HEK293T (cell line): ENCODE measurements at regions not wholly inside any gene's neighbourhood (a gene's known extent, or its start where the extent isn't known, plus 50 kb on each side); places are given as distances from the start of the nearest gene placed in this dataset.

ENCODE experiments used
- CTCF ChIA-PET: fragments of 350-600 bp; formaldehyde crosslinking; extraction: SDS; loops from one replicate; lab custom pipeline; 2021; ENCODE audit warnings: antibody characterized with exemption, inconsistent platforms; lab: Yijun Ruan, JAX
- POLR2A ChIA-PET: fragments of 350-600 bp; formaldehyde crosslinking; extraction: SDS; loops from one replicate; lab custom pipeline; 2020; ENCODE audit warnings: antibody characterized with exemption, inconsistent platforms; lab: Yijun Ruan, JAX
- DNase-seq: peaks from one replicate; pipeline ENCODE4 v3.0.0; 2012; ENCODE audit warnings: mixed read lengths; ENCODE audit errors: extremely low spot score
- ARNT ChIP-seq: fragments of 450-650 bp; IDR thresholded peaks from 2 replicates; pipeline ENCODE4 v1.6.1; 2017; ENCODE audit warnings: mild to moderate bottlenecking
- BHLHE40 ChIP-seq: fragments of 450-650 bp; IDR thresholded peaks from 2 replicates; pipeline ENCODE4 v1.6.1; 2016; ENCODE audit warnings: mild to moderate bottlenecking, moderate library complexity, borderline replicate concordance
- CTBP1 ChIP-seq: fragments of 450-650 bp; IDR thresholded peaks from 2 replicates; pipeline ENCODE4 v1.6.1; 2016; ENCODE audit warnings: borderline replicate concordance
- ELF4 ChIP-seq: fragments of 450-650 bp; IDR thresholded peaks from 2 replicates; pipeline ENCODE4 v1.6.1; 2017; ENCODE audit warnings: antibody characterized with exemption
- FOXA1 ChIP-seq: fragments of 450-650 bp; IDR thresholded peaks from 2 replicates; pipeline ENCODE4 v1.6.1; 2016; ENCODE audit warnings: mild to moderate bottlenecking
- FOXK2 ChIP-seq: fragments of 450-650 bp; IDR thresholded peaks from 2 replicates; pipeline ENCODE4 v1.6.1; 2016; ENCODE audit warnings: mild to moderate bottlenecking
- FOXM1 ChIP-seq: fragments of 450-650 bp; IDR thresholded peaks from 2 replicates; pipeline ENCODE4 v1.6.1; 2017; ENCODE audit warnings: mild to moderate bottlenecking, borderline replicate concordance
- HDGF ChIP-seq: fragments of 450-650 bp; IDR thresholded peaks from 2 replicates; pipeline ENCODE4 v1.6.1; 2017; ENCODE audit warnings: antibody characterized with exemption, borderline replicate concordance
- L3MBTL2 ChIP-seq: fragments of 450-650 bp; conservative IDR thresholded peaks from 2 replicates; pipeline ENCODE4 v1.6.1; 2016; ENCODE audit warnings: mild to moderate bottlenecking
- LEF1 ChIP-seq: fragments of 450-650 bp; IDR thresholded peaks from 2 replicates; pipeline ENCODE4 v1.6.1; 2017; ENCODE audit warnings: mild to moderate bottlenecking, borderline replicate concordance
- NFRKB ChIP-seq: fragments of 450-650 bp; IDR thresholded peaks from 2 replicates; pipeline ENCODE4 v1.6.1; 2016; ENCODE audit warnings: mild to moderate bottlenecking, moderate library complexity
- SP1 ChIP-seq: fragments of 450-650 bp; IDR thresholded peaks from 2 replicates; pipeline ENCODE4 v1.6.1; 2017
- SUZ12 ChIP-seq: fragments of 450-650 bp; IDR thresholded peaks from 2 replicates; pipeline ENCODE4 v1.6.1; 2016; ENCODE audit warnings: mild to moderate bottlenecking
- TARDBP ChIP-seq: fragments of 450-650 bp; IDR thresholded peaks from 2 replicates; pipeline ENCODE4 v1.6.1; 2016
- ZNF384 ChIP-seq: fragments of 450-650 bp; IDR thresholded peaks from 2 replicates; pipeline ENCODE4 v1.6.1; 2016
- TF ChIP-seq, protein P1 (sequence below): fragments of 450-650 bp; IDR thresholded peaks from 2 replicates; pipeline ENCODE4 v1.6.1; 2016

DNA sequence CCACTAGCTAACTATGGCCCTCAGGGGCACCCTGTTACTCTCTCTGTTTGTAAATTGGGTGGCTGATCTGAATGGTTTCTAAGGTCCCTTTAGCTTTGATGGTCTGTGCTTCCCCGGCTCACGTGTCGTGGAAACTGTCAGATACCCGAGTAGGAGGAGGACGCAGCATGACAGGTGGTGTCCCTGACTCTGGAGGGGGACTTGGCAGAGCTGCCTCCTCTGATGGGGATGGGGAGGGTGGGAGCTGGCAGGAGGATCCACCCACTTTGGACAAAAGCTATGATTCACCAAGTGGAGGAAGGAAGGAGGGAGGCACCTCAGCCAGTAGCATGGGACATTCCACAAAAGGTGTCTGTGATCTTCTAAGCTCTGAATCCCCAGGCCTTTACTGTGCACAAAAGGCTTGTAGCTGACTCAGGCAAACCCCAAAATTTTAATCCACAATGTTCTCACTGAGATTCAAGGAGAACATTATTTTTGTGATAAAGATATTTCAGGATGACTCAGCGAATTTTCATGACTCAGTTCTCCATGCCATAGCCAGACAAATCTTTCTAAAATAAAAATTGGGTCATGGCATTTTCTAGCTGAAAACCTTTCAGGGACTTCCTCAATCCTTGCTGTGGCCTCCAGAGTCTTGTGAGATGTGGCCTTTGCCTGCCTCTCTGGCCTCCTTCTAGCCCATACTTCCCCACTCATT lies 131.0 kb upstream of the BRINP1 start:
- ChIA-PET CTCF (no interaction called here), POLR2A (no interaction called here)
- no peak for TF ChIP-seq FOXK2
- DNase-seq, result no peak

DNA sequence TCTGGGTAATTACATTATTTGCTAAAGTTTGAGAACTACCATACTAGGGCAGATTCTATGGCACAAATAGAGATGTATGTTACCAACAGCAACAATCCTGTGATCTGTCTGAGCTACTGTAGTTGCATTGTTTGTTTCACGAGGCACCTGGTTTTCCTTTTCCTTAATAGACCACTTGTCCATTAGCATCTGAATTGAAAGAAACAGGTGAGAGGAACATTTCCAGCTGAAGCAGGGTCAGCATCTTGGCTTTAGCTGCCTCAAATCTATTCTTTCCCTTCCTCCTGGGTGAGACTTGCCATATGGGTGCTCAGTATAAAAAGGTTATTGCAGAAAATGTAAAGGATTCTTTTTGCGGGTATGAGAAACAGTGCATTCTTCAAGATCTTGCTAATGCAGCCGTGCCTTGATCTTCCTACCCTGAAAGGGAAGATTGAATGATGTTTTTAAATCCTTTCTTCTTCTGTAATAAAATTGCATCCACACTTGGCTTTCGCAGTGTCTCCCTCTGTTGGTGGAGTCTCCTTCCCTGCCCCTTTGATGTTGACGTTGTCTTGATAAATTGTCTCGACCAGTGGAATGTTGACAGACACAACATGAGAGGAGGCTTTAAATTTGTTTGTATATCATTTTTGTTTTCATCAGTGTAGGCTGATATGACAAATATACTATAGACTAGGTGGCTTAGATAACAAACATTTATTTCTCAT lies 118.0 kb upstream of the BRINP1 start:
- POLR2A ChIA-PET, result no interaction called here
- TF ChIP-seq LEF1 (no peak), SUZ12 (no peak), L3MBTL2 (no peak), ELF4 (no peak), NFRKB (no peak), ARNT (no peak), FOXA1 (no peak), HDGF (no peak), BHLHE40 (no peak), TARDBP (no peak), FOXM1 (no peak), SP1 (no peak), FOXK2 (no peak), ZNF384 (no peak), CTBP1 (no peak)
- TF ChIP-seq, protein P1, sequence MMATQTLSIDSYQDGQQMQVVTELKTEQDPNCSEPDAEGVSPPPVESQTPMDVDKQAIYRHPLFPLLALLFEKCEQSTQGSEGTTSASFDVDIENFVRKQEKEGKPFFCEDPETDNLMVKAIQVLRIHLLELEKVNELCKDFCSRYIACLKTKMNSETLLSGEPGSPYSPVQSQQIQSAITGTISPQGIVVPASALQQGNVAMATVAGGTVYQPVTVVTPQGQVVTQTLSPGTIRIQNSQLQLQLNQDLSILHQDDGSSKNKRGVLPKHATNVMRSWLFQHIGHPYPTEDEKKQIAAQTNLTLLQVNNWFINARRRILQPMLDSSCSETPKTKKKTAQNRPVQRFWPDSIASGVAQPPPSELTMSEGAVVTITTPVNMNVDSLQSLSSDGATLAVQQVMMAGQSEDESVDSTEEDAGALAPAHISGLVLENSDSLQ, result no peak

DNA sequence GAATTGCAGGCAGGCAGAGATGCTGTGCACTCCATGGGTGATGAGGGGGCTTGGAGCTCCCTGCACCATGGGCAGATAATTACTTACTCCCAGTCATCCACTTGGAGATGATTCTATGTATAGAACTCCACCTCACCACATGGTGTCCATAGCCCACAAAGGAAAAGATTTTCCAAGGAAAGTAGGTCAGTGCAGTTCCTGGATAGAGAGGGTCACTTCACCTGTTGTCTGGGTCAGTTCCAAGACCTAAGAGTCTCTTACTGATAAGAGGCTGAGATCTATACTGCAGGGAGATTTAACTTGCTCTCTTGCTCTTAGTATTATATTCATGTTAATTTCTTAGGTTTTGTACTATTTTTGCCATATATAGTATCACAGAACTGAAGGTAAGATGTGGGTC lies 113.9 kb upstream of the BRINP1 start:
- ChIA-PET CTCF (no interaction called here), POLR2A (no interaction called here)
- TF ChIP-seq TARDBP, result no peak
- no peak for TF ChIP-seq BHLHE40
- TF ChIP-seq CTBP1, result no peak
- TF ChIP-seq LEF1, result no peak
- TF ChIP-seq ZNF384, result no peak
- no peak for TF ChIP-seq L3MBTL2
- TF ChIP-seq, protein P1, result no peak
- TF ChIP-seq ELF4, result no peak
- TF ChIP-seq FOXM1, result no peak
- no peak for DNase-seq

More for the DNA sequence above, 118.0 kb upstream of the BRINP1 start:
- CTCF ChIA-PET, result no interaction called here
- no peak for DNase-seq

DNA sequence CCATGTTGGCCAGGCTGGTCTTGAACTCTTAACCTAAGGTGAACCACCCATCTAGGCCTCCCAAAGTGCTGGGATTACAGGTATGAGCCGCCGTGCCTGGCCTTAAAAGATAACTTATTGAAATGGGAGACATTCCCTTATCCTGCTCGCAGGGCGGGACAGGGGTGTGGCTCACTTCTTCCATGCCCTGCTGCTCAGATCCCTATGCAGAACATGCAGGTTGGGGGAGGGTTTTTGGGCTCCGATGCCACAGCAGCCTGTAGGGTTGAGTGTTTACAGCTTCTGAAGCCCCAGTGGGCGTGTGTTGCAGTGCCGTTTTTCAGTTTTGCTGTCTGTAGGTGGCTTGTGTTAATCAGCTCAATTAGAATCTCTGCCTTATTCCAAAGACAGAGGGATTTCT lies 108.0 kb upstream of the BRINP1 start:
- no peak for DNase-seq
- no peak for TF ChIP-seq ARNT
- TF ChIP-seq BHLHE40, result no peak
- TF ChIP-seq FOXM1, result no peak
- no peak for TF ChIP-seq CTBP1
- TF ChIP-seq FOXA1, result no peak
- TF ChIP-seq SP1, result no peak
- no peak for TF ChIP-seq LEF1
- TF ChIP-seq NFRKB, result no peak
- no peak for TF ChIP-seq HDGF
- TF ChIP-seq FOXK2, result no peak
- no peak for TF ChIP-seq ELF4
- no peak for TF ChIP-seq ZNF384
- TF ChIP-seq TARDBP, result no peak
- no peak for TF ChIP-seq L3MBTL2
- no peak for TF ChIP-seq SUZ12
- TF ChIP-seq, protein P1, result no peak
- POLR2A ChIA-PET, result no interaction called here
- CTCF ChIA-PET, result no interaction called here

DNA sequence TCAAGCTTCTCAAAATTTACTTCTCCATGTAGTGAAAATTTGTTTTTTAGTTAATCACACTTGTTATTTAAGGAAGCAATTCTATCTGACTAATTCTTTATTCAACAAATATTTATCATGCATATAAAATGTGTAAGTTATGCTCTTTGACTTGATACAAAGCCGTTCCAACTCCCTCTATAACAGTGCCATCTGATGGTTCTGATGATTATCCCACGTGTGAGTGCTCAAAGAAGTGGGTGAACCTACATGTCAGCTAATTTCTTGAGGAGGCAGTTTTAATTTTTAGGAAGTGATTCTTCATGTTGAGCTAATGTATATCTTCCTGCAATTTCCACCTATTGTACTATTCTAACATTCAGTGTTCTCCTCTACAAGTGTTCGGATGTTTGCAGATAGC lies 88.8 kb upstream of the BRINP1 start:
- POLR2A ChIA-PET, result no interaction called here
- DNase-seq, result no peak
- CTCF ChIA-PET, result no interaction called here
- TF ChIP-seq NFRKB, result no peak
- TF ChIP-seq ELF4, result no peak
- TF ChIP-seq ARNT, result no peak
- no peak for TF ChIP-seq SP1
- no peak for TF ChIP-seq CTBP1
- no peak for TF ChIP-seq SUZ12
- no peak for TF ChIP-seq HDGF
- TF ChIP-seq, protein P1, result no peak
- no peak for TF ChIP-seq FOXM1
- TF ChIP-seq ZNF384, result no peak
- no peak for TF ChIP-seq LEF1
- no peak for TF ChIP-seq FOXA1
- no peak for TF ChIP-seq BHLHE40
- no peak for TF ChIP-seq FOXK2
- TF ChIP-seq L3MBTL2, result no peak
- TF ChIP-seq TARDBP, result no peak
